SU-DHL-6 (cell line): ENCODE measurements at regions not wholly inside any gene's neighbourhood (a gene's known extent, or its start where the extent isn't known, plus 50 kb on each side); places are given as distances from the start of the nearest gene placed in this dataset.

ENCODE experiments used
- H2AFZ ChIP-seq: fragments of 200-600 bp; sonication (generic); 2 replicates; pipeline ENCODE4 v1.6.1; 2014; ENCODE audit warnings: low read depth, mild to moderate bottlenecking, moderate library complexity, mixed read lengths, antibody characterized with exemption, low read length; ENCODE audit not compliant: severe bottlenecking
- H3F3A ChIP-seq: fragments of 200-600 bp; shearing (Covaris generic); 2 replicates; pipeline ENCODE4 v1.6.0; 2016; ENCODE audit warnings: antibody characterized with exemption, mild to moderate bottlenecking; ENCODE audit not compliant: insufficient read depth
- H3K27ac ChIP-seq: fragments of 200-600 bp; sonication (generic); 2 replicates; pipeline ENCODE4 v1.5.1; 2016; ENCODE audit warnings: low read depth, mild to moderate bottlenecking, low read length, moderate library complexity, mixed read lengths
- H3K27me3 ChIP-seq: fragments of 200-600 bp; sonication (generic), shearing (Covaris generic); 2 replicates; pipeline ENCODE4 v1.6.0; 2014; ENCODE audit warnings: mild to moderate bottlenecking, low read length
- H3K36me3 ChIP-seq: fragments of 200-600 bp; sonication (generic); 2 replicates; pipeline ENCODE4 v1.6.1; 2014; ENCODE audit warnings: mild to moderate bottlenecking, low read length, mixed read lengths
- H3K4me2 ChIP-seq: fragments of 300-600, 200-600 bp; shearing (Covaris generic), sonication (generic); 2 replicates; pipeline ENCODE4 v1.6.0; 2014; ENCODE audit warnings: low read length, low read depth, mild to moderate bottlenecking; ENCODE audit not compliant: poor library complexity, severe bottlenecking
- H3K4me3 ChIP-seq: fragments of 200-600 bp; sonication (generic); 2 replicates; pipeline ENCODE4 v1.5.1; 2014; ENCODE audit warnings: antibody characterized with exemption, low read length, mild to moderate bottlenecking, mixed read lengths; ENCODE audit not compliant: insufficient read depth, poor library complexity, severe bottlenecking
- H3K79me2 ChIP-seq: fragments of 200-600 bp; sonication (generic); 2 replicates; pipeline ENCODE4 v1.6.1; 2014; ENCODE audit warnings: mild to moderate bottlenecking, low read length, moderate library complexity; ENCODE audit not compliant: insufficient read depth
- H3K9ac ChIP-seq: fragments of 200-600 bp; sonication (generic); 2 replicates; pipeline ENCODE4 v1.7.0; 2014; ENCODE audit warnings: mild to moderate bottlenecking, low read length
- H3K9me2 ChIP-seq: fragments of 200-600 bp; sonication (generic); replicated peaks from 2 replicates; pipeline ENCODE4 v1.6.1; 2014; ENCODE audit warnings: low read length; ENCODE audit not compliant: insufficient read depth
- H3K9me3 ChIP-seq: fragments of 200-600 bp; sonication (generic); 2 replicates; pipeline ENCODE4 v1.6.1; 2014; ENCODE audit warnings: low read length, mixed read lengths; ENCODE audit not compliant: insufficient read depth
- H4K20me1 ChIP-seq: fragments of 200-600 bp; sonication (generic); 2 replicates; pipeline ENCODE4 v1.6.1; 2014; ENCODE audit warnings: low read depth, mild to moderate bottlenecking, antibody characterized with exemption, low read length, moderate library complexity, mixed read lengths
- CTCF ChIP-seq: fragments of 200-600 bp; sonication (generic); IDR thresholded peaks from one replicate; pipeline ENCODE4 v1.5.1; 2017; ENCODE audit warnings: antibody characterized with exemption, mild to moderate bottlenecking, low read length, moderate library complexity; ENCODE audit not compliant: insufficient read depth, poor library complexity, severe bottlenecking
- EZH2phosphoT487 ChIP-seq: fragments of 200-600 bp; sonication (generic), shearing (Covaris generic); conservative IDR thresholded peaks from 2 replicates; pipeline ENCODE4 v1.6.1; 2018; ENCODE audit warnings: mild to moderate bottlenecking, antibody characterized with exemption, low read length, moderate library complexity, mixed read lengths

DNA sequence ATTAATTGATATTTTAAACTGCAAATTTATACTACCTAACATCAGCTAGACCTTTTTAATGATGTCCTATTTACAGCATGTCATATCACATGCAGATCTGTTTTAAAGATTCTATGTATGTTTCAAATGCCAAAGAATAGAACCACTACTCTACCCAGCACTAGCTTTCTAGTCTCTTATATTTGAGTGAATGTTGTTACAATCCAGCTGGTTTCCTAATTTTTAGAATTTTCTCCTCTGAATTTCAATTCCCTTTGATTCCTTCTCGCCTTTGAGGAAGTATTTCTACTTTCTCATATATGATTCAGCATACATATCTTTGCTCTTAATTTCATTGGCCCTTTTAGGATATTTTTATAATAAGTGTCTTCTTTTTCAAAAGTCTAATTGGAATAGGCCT, 841.9 kb downstream of the TMTC2 start:
- no peak overlapping the region for H3K4me2 ChIP-seq
- H3K9me3 ChIP-seq: no peaks in the 10 kb centered on the region
- H3K79me2 ChIP-seq: no peaks in the 10 kb centered on the region
- H3K27me3 ChIP-seq: no peaks in the 10 kb centered on the region
- no peaks in the 10 kb centered on the region for H3K9me2 ChIP-seq
- no peaks in the 10 kb centered on the region for H4K20me1 ChIP-seq
- no peak overlapping the region for H2AFZ ChIP-seq
- H3K9ac ChIP-seq: no peak overlapping the region
- no peak overlapping the region for H3K27ac ChIP-seq
- no peak overlapping the region for H3K4me3 ChIP-seq
- TF ChIP-seq EZH2phosphoT487: no peak
- no peak for TF ChIP-seq CTCF
- no peaks in the 10 kb centered on the region for H3F3A ChIP-seq
- no peaks in the 10 kb centered on the region for H3K36me3 ChIP-seq

- Histone ChIP-seq H2AFZ (peak overlapping the region; percentile 0), H3K9me2 (no peaks in the 10 kb centered on the region), H3K9me3 (no peaks in the 10 kb centered on the region), H3K79me2 (no peaks in the 10 kb centered on the region), H3K4me2 (no peak overlapping the region), H3K27ac (no peak overlapping the region), H3K36me3 (no peaks in the 10 kb centered on the region), H4K20me1 (no peaks in the 10 kb centered on the region), H3K9ac (no peak overlapping the region), H3K4me3 (no peak overlapping the region), H3F3A (no peaks in the 10 kb centered on the region), H3K27me3 (no peaks in the 10 kb centered on the region)
- TF ChIP-seq CTCF: no peak
These were observed 841.1 kb downstream of the TMTC2 start for GRCh38 chr12:83527810-83528209.

GRCh38 chr12:83515306-83516026, 828.8 kb downstream of the TMTC2 start:
- peaks cover 25% of the 10 kb centered on the region for H3F3A ChIP-seq
- H2AFZ ChIP-seq: peak overlapping the region; percentile 97
- no peaks in the 10 kb centered on the region for H4K20me1 ChIP-seq
- peak overlapping the region; percentile 84 for H3K4me2 ChIP-seq
- no peaks in the 10 kb centered on the region for H3K79me2 ChIP-seq
- peaks cover 9% of the 10 kb centered on the region; the same call in 1 of the 2 replicates for H3K36me3 ChIP-seq
- H3K9me3 ChIP-seq: no peaks in the 10 kb centered on the region
- no peaks in the 10 kb centered on the region for H3K9me2 ChIP-seq
- peak overlapping the region; percentile 22 for H3K4me3 ChIP-seq
- peak overlapping the region; percentile 21; the same call in 1 of the 2 replicates for H3K9ac ChIP-seq
- TF ChIP-seq EZH2phosphoT487: no peak
- TF ChIP-seq CTCF: no peak
- no peaks in the 10 kb centered on the region for H3K27me3 ChIP-seq
- peak overlapping the region; percentile 97 for H3K27ac ChIP-seq
